ENCODE measurements at regions not wholly inside any gene's neighbourhood (a gene's known extent, or its start where the extent isn't known, plus 50 kb on each side); places are given as distances from the start of the nearest gene placed in this dataset.

DNA sequence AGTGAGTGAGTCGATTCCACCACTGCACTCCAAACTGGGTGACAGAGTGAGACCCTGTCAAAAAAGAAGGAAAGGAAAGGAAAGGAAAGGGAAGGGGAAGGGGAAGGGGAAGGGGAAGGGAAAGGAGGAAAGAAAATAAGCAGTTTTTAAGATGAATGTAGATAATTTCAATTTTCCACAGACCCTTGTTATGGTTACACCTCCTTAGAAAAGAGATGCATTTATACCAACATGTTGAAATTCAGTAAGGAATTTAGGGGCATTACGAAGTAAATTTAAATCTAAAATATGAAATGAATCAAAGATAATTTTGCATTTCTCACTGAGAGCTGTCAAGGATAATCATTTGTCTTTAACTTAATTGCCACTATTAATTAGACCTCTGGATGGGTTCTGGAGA, 146.5 kb upstream of the TMC3 start:
- TF ChIP-seq, protein P1, sequence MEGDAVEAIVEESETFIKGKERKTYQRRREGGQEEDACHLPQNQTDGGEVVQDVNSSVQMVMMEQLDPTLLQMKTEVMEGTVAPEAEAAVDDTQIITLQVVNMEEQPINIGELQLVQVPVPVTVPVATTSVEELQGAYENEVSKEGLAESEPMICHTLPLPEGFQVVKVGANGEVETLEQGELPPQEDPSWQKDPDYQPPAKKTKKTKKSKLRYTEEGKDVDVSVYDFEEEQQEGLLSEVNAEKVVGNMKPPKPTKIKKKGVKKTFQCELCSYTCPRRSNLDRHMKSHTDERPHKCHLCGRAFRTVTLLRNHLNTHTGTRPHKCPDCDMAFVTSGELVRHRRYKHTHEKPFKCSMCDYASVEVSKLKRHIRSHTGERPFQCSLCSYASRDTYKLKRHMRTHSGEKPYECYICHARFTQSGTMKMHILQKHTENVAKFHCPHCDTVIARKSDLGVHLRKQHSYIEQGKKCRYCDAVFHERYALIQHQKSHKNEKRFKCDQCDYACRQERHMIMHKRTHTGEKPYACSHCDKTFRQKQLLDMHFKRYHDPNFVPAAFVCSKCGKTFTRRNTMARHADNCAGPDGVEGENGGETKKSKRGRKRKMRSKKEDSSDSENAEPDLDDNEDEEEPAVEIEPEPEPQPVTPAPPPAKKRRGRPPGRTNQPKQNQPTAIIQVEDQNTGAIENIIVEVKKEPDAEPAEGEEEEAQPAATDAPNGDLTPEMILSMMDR (IDR thresholded peaks at IDR 0.05; ENCODE audit: low read length): no peak
- TF ChIP-seq EZH2 (optimal IDR thresholded peaks at IDR 0.05; ENCODE audit: low read depth, low read length): no peak

Data from MM.1S (cell line).